ENCODE measurements at regions not wholly inside any gene's neighbourhood (a gene's known extent, or its start where the extent isn't known, plus 50 kb on each side); places are given as distances from the start of the nearest gene placed in this dataset.

DNA sequence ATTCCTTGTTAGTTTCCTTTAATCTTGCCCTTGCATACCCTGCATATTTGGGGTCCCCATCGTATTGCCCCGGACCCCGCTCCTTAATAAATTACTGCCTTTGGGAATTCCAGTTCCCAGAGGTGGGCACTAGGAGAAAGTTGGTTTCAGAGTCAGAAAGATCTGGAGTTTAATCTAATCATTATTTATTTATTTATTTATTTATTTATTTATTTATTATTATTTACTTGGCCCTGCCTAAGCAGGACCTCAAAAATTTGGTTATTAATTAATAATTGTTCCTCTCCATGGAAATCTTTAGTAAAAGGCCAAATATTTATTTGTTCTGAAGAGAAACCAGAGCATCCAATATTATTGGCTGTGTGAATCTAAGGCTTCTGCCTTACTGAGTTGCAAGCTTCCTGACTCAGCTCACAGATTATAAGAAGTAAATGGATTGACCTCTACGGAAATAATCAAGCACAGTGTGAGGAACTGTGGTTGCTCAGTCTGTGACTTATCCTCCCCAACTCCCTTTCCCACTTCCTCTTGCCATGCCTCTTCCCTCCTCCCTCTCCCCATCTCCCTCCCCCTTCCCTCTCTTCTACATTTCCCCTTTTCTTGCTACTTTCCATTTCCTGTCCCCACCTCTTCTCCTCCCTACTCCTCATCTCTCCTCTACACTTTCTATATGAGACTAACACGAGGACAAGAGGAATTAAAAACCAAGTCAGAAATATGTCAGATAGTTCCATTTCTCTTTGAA lies 61.5 kb upstream of the AP1S2 start:
- DNase-seq = no peak

DNA sequence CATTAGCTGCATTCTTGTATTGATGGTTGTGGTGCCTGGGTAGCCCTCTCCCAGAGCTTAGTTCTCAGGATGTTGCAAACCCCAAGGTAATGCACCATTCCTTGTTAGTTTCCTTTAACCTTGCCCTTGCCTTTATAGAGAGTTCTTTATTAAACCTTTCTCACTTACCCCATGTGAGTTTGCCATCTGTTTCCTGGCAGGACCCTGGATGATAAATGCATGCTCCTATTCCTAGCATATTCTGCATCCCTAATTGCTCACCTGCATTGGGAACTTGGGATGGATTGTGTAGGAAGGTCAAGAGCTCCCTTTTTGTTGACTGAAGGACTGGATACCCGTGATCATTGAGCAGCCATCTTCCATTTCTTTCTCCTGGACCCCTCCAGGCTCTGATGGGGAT lies 59.9 kb upstream of the AP1S2 start:
- peak in 1 of 14 donors; percentile 59 for DNase-seq

DNA sequence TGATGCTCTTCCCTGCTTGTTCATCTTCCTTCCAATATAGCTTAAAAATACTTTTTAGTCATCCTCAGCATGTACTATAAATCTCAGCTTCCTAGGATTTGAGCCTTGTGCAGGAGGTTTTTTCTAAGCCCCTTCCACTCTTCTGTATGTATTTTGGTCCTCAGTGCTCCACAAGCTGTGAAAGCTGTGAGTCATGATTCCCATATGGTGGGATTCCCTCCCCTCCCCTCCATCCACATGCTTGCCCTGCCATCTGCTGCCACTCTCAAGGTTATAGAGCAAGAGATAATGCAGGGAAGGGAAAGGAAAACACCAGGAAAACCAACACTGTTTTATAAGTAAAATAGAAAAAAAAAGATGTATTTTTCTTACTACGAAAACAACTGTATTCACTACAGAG lies 58.5 kb upstream of the AP1S2 start:
- DNase-seq = peak in 1 of 14 donors; percentile 64

DNA sequence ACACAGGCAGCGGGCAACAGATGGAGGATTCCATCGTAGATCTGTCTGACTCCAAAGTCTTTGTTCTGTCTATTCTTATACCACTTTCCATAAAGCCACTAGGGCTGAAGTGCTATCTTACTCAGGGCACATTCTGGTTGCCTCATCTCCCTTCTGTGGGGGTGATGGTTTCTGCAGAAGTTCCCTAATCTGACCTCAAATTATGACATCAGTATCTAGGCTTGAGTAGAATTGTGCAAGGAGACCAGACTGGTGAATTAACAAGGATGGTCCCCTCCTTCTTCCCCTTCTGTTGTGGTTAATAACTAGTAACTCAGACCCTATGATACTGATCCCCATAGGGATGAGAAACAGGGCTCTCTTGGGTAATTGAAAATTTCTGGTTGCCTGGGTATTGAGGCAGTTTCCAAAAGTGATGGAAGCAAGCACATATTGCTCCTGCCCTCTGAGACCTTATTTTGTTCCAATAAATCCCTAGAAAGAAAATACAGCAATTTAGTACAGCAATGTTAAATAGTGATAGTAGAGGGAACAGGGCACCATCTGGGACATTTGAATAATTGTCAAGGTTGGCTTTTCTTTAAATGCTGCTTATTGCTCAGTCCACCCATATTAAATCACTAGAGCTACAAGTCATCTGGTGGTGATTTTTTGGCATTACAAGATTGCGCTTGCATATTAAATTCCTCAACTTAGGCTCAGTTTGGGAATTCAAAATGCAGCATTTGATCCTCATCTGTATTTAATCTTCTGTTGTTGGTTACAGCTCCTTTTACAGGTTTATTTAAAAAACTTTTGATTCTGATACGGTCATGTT lies 57.3 kb upstream of the AP1S2 start:
- peak in 2 of 14 donors; percentile 1 to 25 for DNase-seq

DNA sequence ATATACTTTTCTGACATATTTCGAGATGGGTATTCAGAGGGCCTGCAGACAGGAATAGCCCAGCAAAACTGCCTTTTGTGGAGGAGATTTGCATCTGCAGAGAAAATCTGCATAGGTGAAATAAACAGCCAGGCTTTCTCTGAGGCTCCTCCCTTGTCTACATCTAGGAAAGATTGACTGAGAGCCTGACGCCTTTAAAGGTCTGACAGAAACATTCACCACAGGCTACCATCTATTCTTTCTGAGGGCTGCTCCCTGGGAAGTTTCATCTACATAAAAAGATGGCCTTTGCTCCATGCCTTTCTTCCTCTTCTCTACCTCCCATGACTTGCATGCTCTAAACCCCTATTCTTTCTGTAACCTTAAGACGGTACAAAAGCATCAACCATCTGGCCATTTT lies 55.0 kb upstream of the AP1S2 start:
- DNase-seq = no peak

DNA sequence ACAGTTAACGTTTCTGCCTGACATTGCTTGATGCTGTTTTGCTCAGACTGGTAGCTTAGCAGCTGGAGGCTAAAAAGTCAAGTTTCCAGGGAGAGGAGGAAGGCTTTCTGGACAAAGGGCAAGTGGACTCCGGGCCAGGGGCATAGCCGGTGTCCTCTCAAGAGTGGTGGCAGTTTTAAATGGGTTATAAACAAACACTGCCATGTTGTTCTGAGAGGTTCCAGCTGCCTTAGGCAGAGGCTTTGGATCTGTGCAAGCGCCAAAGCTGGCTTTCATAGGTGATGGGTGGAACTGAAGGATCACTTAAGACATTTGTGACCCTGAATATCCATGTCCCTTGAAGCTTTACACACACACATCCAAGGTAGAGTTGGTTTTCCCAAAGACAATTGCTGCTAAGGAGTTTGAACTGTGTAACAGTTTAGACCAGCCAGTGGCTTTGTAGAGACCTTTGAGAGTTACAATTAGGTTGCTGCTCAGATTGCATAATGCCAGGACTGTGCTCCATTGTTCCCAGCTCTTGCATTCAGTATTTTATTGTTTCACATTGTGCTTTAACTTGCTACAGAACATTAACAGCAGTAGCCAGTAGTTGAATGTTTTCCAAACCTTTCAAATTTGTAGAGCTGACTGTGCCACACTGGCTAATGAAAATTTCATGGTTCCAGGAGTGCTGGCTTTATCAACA lies 54.1 kb upstream of the AP1S2 start:
- peak in 6 of 14 donors; percentile 7 to 39 (median 20) for DNase-seq

DNA sequence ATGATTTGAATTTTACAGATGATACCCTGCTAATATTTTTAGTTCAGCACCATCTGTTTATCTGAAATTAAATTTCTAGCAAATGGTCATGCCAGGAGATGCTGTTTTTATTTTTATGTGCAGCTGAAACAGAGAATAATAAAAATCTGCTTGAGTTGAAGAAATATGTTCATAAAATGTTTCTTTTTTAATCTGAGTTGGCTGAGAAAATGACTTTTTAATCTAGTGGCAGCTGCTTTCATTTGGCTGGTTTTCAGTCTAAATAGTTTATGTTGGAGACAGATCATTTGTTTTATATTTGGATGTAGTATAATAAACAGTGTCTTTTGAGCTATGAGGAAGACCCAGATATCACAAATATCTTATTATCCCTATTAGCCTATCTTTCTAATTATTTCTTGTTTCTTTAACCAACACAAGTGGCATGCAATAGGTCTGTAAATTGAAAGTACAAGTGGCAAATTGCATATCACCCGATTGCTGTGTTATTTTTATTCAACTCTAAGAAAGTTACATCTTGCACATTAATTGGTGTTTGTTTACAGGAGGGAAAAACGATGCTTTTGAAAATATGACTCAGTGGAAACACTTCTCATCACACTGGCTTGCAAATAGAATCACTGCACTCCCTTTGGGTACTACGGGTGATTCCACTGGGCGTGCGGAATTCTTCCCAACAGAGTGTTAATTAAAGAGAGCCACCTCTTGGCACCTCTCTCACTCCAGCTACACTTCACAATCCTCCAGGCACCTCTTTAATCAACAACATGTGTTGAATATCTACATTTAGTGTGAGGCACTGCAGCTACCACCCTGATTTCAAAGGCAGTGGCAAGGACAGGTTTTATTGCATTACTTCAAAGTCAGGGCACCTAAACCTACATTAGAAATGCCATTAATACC lies 51.7 kb upstream of the AP1S2 start:
- DNase-seq = peak in 1 of 14 donors; percentile 19

Measured in C1 segment of cervical spinal cord (tissue), 14 donors.